GM23338 (cell line): ENCODE measurements at regions not wholly inside any gene's neighbourhood (a gene's known extent, or its start where the extent isn't known, plus 50 kb on each side); places are given as distances from the start of the nearest gene placed in this dataset.

ENCODE experiments used
- ATAC-seq: fragments of 200-7000 bp; cut with Tn5 transposase; 3 replicates; pipeline ENCODE4 v1.9.1; 2020
- DNase-seq: peaks from one replicate; pipeline ENCODE4 v3.0.0-alpha.2; 2015; ENCODE audit warnings: low spot score
- H2AFZ ChIP-seq: fragments of 200-600 bp; sonication (generic); 2 replicates; pipeline ENCODE4 v1.8.0; 2016; ENCODE audit warnings: antibody characterized with exemption, mild to moderate bottlenecking, moderate library complexity
- H3F3A ChIP-seq: fragments of 200-600 bp; sonication (generic); replicated peaks from 2 replicates; pipeline ENCODE4 v1.8.0; 2017; ENCODE audit warnings: antibody characterized with exemption, mixed run types, low read depth
- H3K27ac ChIP-seq: fragments of 200-600 bp; sonication (generic); 2 replicates; pipeline ENCODE4 v1.6.1; 2016; ENCODE audit warnings: low read depth
- H3K27me3 ChIP-seq: fragments of 200-600 bp; sonication (generic); 2 replicates; pipeline ENCODE4 v1.8.0; 2016; ENCODE audit warnings: mild to moderate bottlenecking, mixed run types, moderate library complexity; ENCODE audit not compliant: insufficient read depth
- H3K36me3 ChIP-seq: fragments of 200-600 bp; sonication (generic); 2 replicates; pipeline ENCODE4 v1.8.0; 2016; ENCODE audit warnings: mild to moderate bottlenecking; ENCODE audit not compliant: insufficient read depth
- H3K4me1 ChIP-seq: fragments of 200-600 bp; sonication (generic); 2 replicates; pipeline ENCODE4 v1.8.0; 2016; ENCODE audit warnings: mild to moderate bottlenecking, moderate library complexity; ENCODE audit not compliant: insufficient read depth
- H3K4me2 ChIP-seq: fragments of 200-600 bp; sonication (generic); 2 replicates; pipeline ENCODE4 v1.7.1; 2017; ENCODE audit warnings: mixed run types
- H3K4me3 ChIP-seq: fragments of 200-600 bp; sonication (generic); 2 replicates; pipeline ENCODE4 v1.6.1; 2016; ENCODE audit warnings: mixed run types
- H3K79me2 ChIP-seq: fragments of 200-600 bp; sonication (generic); replicated peaks from 2 replicates; pipeline ENCODE4 v1.8.0; 2017; ENCODE audit warnings: mild to moderate bottlenecking; ENCODE audit not compliant: insufficient read depth
- H3K9me2 ChIP-seq: fragments of 200-600 bp; sonication (generic); 2 replicates; pipeline ENCODE4 v1.8.0; 2017; ENCODE audit not compliant: insufficient read depth
- H4K20me1 ChIP-seq: fragments of 200-600 bp; sonication (generic); replicated peaks from 2 replicates; pipeline ENCODE4 v1.8.0; 2017; ENCODE audit warnings: mild to moderate bottlenecking; ENCODE audit not compliant: insufficient read depth
- H3K27ac Mint-ChIP-seq: 2 replicates; pipeline ENCODE4 v1.8.0; 2020; ENCODE audit warnings: inconsistent platforms, mild to moderate bottlenecking, moderate library complexity, mixed read lengths
- H3K27me3 Mint-ChIP-seq: 3 replicates; pipeline ENCODE4 v1.8.0; 2022; ENCODE audit warnings: low read depth, mild to moderate bottlenecking, moderate library complexity, mixed read lengths, inconsistent platforms; ENCODE audit not compliant: insufficient read depth, poor library complexity
- H3K36me3 Mint-ChIP-seq: 3 replicates; pipeline ENCODE4 v1.8.0; 2021; ENCODE audit warnings: low read depth, mild to moderate bottlenecking, inconsistent platforms, moderate library complexity, mixed read lengths
- H3K4me1 Mint-ChIP-seq: 3 replicates; pipeline ENCODE4 v1.8.0; 2020; ENCODE audit warnings: mild to moderate bottlenecking, inconsistent platforms, mixed read lengths
- H3K4me3 Mint-ChIP-seq: 3 replicates; pipeline ENCODE4 v1.8.0; 2021; ENCODE audit warnings: moderate library complexity, mild to moderate bottlenecking, inconsistent platforms, mixed read lengths
- H3K9me3 Mint-ChIP-seq: 3 replicates; pipeline ENCODE4 v1.8.0; 2020; ENCODE audit warnings: moderate library complexity, mild to moderate bottlenecking, inconsistent platforms, mixed read lengths
- CREB1 ChIP-seq: fragments of 250-450 bp; sonication (Bioruptor Pico); IDR thresholded peaks from 2 replicates; pipeline ENCODE4 v1.5.0; 2020; ENCODE audit warnings: low read depth, mild to moderate bottlenecking, moderate library complexity
- EZH2phosphoT487 ChIP-seq: fragments of 200-600 bp; sonication (generic); IDR thresholded peaks from one replicate; pipeline ENCODE4 v1.8.1; 2018; ENCODE audit warnings: antibody characterized with exemption; ENCODE audit not compliant: unreplicated experiment
- ZNF114 ChIP-seq: fragments of 250-450 bp; sonication (Bioruptor Pico); IDR thresholded peaks from 2 replicates; pipeline ENCODE4 v1.5.0; 2020; ENCODE audit warnings: mild to moderate bottlenecking, moderate library complexity
- ZNF331 ChIP-seq: fragments of 250-450 bp; sonication (Bioruptor Pico); IDR thresholded peaks from 2 replicates; pipeline ENCODE4 v1.5.0; 2020; ENCODE audit warnings: low read depth, mild to moderate bottlenecking, moderate library complexity
- TF ChIP-seq, protein P1 (sequence below): IDR thresholded peaks from 2 replicates; pipeline ENCODE4 v1.6.1; 2016; ENCODE audit warnings: antibody characterized with exemption
- TF ChIP-seq, protein P2 (sequence below): IDR thresholded peaks from one replicate; pipeline ENCODE4 v1.6.1; 2018; ENCODE audit warnings: antibody characterized with exemption; ENCODE audit not compliant: unreplicated experiment
- TF ChIP-seq, protein P3 (sequence below): fragments of 250-450 bp; sonication (Bioruptor Pico); IDR thresholded peaks from 2 replicates; pipeline ENCODE4 v1.5.0; 2020; ENCODE audit warnings: mild to moderate bottlenecking, moderate library complexity

DNA sequence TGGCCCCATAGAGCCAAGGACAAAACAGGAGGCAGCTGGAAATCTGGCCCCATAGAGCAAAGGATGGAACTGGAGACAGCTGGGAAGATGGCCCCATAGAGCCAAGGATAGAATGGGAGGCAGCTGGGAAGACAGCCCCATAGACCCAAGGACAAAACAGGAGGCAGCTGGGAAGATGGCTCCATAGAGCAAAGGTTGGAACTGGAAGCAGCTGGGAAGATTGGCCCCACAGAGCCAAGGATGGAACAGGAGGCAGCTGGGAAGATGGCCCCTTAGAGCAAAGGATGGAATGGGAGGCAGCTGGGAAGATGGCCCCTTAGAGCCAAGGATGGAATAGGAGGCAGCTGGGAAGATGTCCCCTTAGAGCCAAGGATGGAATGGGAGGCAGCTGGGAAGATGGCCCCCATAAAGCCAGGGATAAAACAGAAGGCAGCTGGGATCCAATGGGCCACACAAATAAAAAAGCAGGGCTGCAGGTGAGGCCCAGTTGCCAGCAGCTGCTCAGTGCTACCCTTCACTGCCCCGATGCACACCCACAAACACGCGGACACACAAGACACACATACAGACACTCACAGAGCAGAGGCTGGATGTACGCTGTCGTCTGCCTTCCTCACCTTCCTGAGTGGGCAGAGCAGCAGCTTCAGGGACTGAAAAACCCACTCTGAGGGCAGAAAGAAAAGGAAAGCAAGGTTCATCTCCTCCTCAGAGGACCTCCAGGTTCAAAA is 505.4 kb upstream of the MYT1L start:
- Mint-ChIP-seq H3K27ac (no peak overlapping the region), H3K36me3 (no peaks in the 10 kb centered on the region), H3K4me1 (peaks cover 1% of the 10 kb centered on the region; the same call in 1 of the 3 replicates), H3K9me3 (peaks cover 7% of the 10 kb centered on the region; the same call in 1 of the 3 replicates), H3K4me3 (no peak overlapping the region), H3K27me3 (peaks cover 8% of the 10 kb centered on the region)
- Histone ChIP-seq H3F3A (no peaks in the 10 kb centered on the region), H3K4me3 (no peak overlapping the region), H4K20me1 (no peaks in the 10 kb centered on the region), H3K36me3 (no peaks in the 10 kb centered on the region), H3K4me2 (no peak overlapping the region), H3K9me2 (no peaks in the 10 kb centered on the region; the same call in 1 of the 2 replicates), H3K27ac (no peak overlapping the region), H3K4me1 (no peaks in the 10 kb centered on the region), H2AFZ (no peak overlapping the region), H3K79me2 (no peaks in the 10 kb centered on the region), H3K27me3 (no peaks in the 10 kb centered on the region)
- TF ChIP-seq ZNF114 (no peak), CREB1 (CRISPR knock-in tag) (no peak), EZH2phosphoT487 (no peak)
- TF ChIP-seq, protein P1, sequence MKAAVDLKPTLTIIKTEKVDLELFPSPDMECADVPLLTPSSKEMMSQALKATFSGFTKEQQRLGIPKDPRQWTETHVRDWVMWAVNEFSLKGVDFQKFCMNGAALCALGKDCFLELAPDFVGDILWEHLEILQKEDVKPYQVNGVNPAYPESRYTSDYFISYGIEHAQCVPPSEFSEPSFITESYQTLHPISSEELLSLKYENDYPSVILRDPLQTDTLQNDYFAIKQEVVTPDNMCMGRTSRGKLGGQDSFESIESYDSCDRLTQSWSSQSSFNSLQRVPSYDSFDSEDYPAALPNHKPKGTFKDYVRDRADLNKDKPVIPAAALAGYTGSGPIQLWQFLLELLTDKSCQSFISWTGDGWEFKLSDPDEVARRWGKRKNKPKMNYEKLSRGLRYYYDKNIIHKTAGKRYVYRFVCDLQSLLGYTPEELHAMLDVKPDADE = no peak
- DNase-seq (no peak), ATAC-seq (no peak)

DNA sequence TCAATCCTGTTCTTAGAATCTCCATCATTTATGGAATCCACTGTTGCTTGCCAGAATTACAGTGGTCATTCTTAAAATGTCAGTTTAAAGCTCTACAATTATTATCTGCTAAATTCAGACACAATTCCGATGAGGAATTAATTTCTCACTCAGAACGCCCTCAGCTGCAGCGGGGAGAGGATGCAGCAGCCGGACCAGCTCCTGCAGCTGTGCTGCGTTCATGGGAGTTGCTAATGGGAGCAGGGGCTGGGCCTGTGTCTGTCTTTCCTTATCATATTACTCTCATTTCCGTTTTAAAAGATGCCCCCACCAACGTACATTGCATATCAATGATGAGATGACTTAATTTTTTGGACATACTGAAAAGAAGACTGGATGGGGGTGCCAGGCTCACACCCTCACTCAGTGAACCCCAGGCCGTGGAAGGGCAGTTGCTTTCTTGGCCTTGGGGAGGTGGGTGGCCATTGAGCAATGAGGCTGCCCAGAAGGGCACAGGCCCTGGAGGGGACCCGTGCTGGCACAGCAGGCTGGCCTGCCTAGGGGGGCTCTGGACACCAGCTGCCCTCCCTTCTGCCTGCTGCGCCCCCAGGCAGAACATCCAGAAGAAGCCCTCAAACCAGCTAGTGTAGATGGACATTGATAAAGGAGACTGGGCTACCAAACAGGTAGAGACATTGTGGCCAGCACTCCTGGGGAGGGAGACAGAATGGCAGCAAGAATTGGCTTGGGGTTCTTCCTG is 503.6 kb upstream of the MYT1L start:
- H3K27me3 Mint-ChIP-seq = peaks cover 8% of the 10 kb centered on the region
- no peak overlapping the region for H3K27ac Mint-ChIP-seq
- no peaks in the 10 kb centered on the region for H3K4me1 ChIP-seq
- no peaks in the 10 kb centered on the region for H3F3A ChIP-seq
- no peaks in the 10 kb centered on the region for H3K36me3 ChIP-seq
- peaks cover 11% of the 10 kb centered on the region; the same call in 1 of the 3 replicates for H3K9me3 Mint-ChIP-seq
- no peaks in the 10 kb centered on the region; the same call in 1 of the 2 replicates for H3K9me2 ChIP-seq
- no peak overlapping the region for H2AFZ ChIP-seq
- H3K4me3 Mint-ChIP-seq = no peak overlapping the region
- ATAC-seq (no peak), DNase-seq (no peak)
- no peaks in the 10 kb centered on the region for H3K79me2 ChIP-seq
- H3K4me3 ChIP-seq = no peak overlapping the region
- H3K4me2 ChIP-seq = no peak overlapping the region
- no peak overlapping the region for H3K27ac ChIP-seq
- peaks cover 3% of the 10 kb centered on the region; the same call in 1 of the 3 replicates for H3K4me1 Mint-ChIP-seq
- H3K36me3 Mint-ChIP-seq = no peaks in the 10 kb centered on the region
- no peaks in the 10 kb centered on the region for H4K20me1 ChIP-seq
- H3K27me3 ChIP-seq = no peaks in the 10 kb centered on the region
- no peak for TF ChIP-seq ZNF331 (CRISPR knock-in tag)
- TF ChIP-seq, protein P1 = no peak
- TF ChIP-seq ZNF114 = no peak
- no peak for TF ChIP-seq CREB1 (CRISPR knock-in tag)
- TF ChIP-seq, protein P2, sequence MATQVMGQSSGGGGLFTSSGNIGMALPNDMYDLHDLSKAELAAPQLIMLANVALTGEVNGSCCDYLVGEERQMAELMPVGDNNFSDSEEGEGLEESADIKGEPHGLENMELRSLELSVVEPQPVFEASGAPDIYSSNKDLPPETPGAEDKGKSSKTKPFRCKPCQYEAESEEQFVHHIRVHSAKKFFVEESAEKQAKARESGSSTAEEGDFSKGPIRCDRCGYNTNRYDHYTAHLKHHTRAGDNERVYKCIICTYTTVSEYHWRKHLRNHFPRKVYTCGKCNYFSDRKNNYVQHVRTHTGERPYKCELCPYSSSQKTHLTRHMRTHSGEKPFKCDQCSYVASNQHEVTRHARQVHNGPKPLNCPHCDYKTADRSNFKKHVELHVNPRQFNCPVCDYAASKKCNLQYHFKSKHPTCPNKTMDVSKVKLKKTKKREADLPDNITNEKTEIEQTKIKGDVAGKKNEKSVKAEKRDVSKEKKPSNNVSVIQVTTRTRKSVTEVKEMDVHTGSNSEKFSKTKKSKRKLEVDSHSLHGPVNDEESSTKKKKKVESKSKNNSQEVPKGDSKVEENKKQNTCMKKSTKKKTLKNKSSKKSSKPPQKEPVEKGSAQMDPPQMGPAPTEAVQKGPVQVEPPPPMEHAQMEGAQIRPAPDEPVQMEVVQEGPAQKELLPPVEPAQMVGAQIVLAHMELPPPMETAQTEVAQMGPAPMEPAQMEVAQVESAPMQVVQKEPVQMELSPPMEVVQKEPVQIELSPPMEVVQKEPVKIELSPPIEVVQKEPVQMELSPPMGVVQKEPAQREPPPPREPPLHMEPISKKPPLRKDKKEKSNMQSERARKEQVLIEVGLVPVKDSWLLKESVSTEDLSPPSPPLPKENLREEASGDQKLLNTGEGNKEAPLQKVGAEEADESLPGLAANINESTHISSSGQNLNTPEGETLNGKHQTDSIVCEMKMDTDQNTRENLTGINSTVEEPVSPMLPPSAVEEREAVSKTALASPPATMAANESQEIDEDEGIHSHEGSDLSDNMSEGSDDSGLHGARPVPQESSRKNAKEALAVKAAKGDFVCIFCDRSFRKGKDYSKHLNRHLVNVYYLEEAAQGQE = no peak
- TF ChIP-seq, protein P3, sequence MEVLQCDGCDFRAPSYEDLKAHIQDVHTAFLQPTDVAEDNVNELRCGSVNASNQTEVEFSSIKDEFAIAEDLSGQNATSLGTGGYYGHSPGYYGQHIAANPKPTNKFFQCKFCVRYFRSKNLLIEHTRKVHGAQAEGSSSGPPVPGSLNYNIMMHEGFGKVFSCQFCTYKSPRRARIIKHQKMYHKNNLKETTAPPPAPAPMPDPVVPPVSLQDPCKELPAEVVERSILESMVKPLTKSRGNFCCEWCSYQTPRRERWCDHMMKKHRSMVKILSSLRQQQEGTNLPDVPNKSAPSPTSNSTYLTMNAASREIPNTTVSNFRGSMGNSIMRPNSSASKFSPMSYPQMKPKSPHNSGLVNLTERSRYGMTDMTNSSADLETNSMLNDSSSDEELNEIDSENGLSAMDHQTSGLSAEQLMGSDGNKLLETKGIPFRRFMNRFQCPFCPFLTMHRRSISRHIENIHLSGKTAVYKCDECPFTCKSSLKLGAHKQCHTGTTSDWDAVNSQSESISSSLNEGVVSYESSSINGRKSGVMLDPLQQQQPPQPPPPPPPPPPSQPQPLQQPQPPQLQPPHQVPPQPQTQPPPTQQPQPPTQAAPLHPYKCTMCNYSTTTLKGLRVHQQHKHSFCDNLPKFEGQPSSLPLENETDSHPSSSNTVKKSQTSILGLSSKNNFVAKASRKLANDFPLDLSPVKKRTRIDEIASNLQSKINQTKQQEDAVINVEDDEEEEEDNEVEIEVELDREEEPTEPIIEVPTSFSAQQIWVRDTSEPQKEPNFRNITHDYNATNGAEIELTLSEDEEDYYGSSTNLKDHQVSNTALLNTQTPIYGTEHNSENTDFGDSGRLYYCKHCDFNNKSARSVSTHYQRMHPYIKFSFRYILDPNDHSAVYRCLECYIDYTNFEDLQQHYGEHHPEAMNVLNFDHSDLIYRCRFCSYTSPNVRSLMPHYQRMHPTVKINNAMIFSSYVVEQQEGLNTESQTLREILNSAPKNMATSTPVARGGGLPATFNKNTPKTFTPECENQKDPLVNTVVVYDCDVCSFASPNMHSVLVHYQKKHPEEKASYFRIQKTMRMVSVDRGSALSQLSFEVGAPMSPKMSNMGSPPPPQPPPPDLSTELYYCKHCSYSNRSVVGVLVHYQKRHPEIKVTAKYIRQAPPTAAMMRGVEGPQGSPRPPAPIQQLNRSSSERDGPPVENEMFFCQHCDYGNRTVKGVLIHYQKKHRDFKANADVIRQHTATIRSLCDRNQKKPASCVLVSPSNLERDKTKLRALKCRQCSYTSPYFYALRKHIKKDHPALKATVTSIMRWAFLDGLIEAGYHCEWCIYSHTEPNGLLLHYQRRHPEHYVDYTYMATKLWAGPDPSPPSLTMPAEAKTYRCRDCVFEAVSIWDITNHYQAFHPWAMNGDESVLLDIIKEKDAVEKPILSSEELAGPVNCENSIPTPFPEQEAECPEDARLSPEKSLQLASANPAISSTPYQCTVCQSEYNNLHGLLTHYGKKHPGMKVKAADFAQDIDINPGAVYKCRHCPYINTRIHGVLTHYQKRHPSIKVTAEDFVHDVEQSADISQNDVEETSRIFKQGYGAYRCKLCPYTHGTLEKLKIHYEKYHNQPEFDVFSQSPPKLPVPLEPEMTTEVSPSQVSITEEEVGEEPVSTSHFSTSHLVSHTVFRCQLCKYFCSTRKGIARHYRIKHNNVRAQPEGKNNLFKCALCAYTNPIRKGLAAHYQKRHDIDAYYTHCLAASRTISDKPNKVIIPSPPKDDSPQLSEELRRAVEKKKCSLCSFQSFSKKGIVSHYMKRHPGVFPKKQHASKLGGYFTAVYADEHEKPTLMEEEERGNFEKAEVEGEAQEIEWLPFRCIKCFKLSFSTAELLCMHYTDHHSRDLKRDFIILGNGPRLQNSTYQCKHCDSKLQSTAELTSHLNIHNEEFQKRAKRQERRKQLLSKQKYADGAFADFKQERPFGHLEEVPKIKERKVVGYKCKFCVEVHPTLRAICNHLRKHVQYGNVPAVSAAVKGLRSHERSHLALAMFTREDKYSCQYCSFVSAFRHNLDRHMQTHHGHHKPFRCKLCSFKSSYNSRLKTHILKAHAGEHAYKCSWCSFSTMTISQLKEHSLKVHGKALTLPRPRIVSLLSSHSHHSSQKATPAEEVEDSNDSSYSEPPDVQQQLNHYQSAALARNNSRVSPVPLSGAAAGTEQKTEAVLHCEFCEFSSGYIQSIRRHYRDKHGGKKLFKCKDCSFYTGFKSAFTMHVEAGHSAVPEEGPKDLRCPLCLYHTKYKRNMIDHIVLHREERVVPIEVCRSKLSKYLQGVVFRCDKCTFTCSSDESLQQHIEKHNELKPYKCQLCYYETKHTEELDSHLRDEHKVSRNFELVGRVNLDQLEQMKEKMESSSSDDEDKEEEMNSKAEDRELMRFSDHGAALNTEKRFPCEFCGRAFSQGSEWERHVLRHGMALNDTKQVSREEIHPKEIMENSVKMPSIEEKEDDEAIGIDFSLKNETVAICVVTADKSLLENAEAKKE (CRISPR knock-in tag) = no peak
